HK-2 (cell line): ENCODE measurements at regions not wholly inside any gene's neighbourhood (a gene's known extent, or its start where the extent isn't known, plus 50 kb on each side); places are given as distances from the start of the nearest gene placed in this dataset.
"Not testable (repeated sequence)": the region's sequence is repeated elsewhere in the genome, so short reads cannot be mapped to it uniquely, and the experiment has no call there.

Experiments used
- DNase-seq: peaks from one replicate; pipeline ENCODE4 v3.0.0-alpha.2; 2018; ENCODE audit not compliant: unreplicated experiment

- DNase-seq: no peak
These were observed 404.8 kb downstream of the EPHA5 start for GRCh38 chr4:65265526-65265925.

- no peak for DNase-seq
These were observed 411.0 kb downstream of the EPHA5 start for GRCh38 chr4:65259296-65259695.

- DNase-seq: no peak
These were observed 419.4 kb downstream of the EPHA5 start for GRCh38 chr4:65250916-65251315.

- no peak for DNase-seq
These were observed 421.2 kb downstream of the EPHA5 start for GRCh38 chr4:65249111-65249510.

GRCh38 chr4:65242156-65242846 is 428.0 kb downstream of the EPHA5 start:
- no peak for DNase-seq

GRCh38 chr4:65241257-65241997 is 428.9 kb downstream of the EPHA5 start:
- DNase-seq: no peak

GRCh38 chr4:65234061-65234460 is 436.2 kb downstream of the EPHA5 start:
- DNase-seq: no peak

GRCh38 chr4:65227628-65228027 is 442.7 kb downstream of the EPHA5 start:
- no peak for DNase-seq

- DNase-seq: no peak
These were observed 446.7 kb downstream of the EPHA5 start for GRCh38 chr4:65223601-65224000.

GRCh38 chr4:65223074-65223473 is 447.2 kb downstream of the EPHA5 start:
- not testable (repeated sequence) for DNase-seq

GRCh38 chr4:65217179-65217578 is 453.1 kb downstream of the EPHA5 start:
- no peak for DNase-seq

GRCh38 chr4:65202853-65203236 is 467.4 kb downstream of the EPHA5 start:
- DNase-seq: no peak

- no peak for DNase-seq
These were observed 468.0 kb downstream of the EPHA5 start for GRCh38 chr4:65202165-65202852.

GRCh38 chr4:65195666-65196065 is 474.6 kb downstream of the EPHA5 start:
- DNase-seq: no peak

- no peak for DNase-seq
These were observed 475.3 kb downstream of the EPHA5 start for GRCh38 chr4:65195002-65195401.

GRCh38 chr4:65193985-65194384 is 476.3 kb downstream of the EPHA5 start:
- DNase-seq: no peak

- DNase-seq: no peak
These were observed 479.5 kb downstream of the EPHA5 start for GRCh38 chr4:65190780-65191179.

- DNase-seq: no peak
These were observed 494.7 kb downstream of the EPHA5 start for GRCh38 chr4:65175585-65175984.

GRCh38 chr4:65170768-65171514 is 499.3 kb downstream of the EPHA5 start:
- no peak for DNase-seq

GRCh38 chr4:65167719-65168118 is 502.6 kb downstream of the EPHA5 start:
- DNase-seq: no peak

GRCh38 chr4:65152205-65152604 is 518.1 kb downstream of the EPHA5 start:
- no peak for DNase-seq

GRCh38 chr4:65139998-65140397 is 530.3 kb downstream of the EPHA5 start:
- no peak for DNase-seq
